ENCODE measurements at regions not wholly inside any gene's neighbourhood (a gene's known extent, or its start where the extent isn't known, plus 50 kb on each side); places are given as distances from the start of the nearest gene placed in this dataset.

GRCh38 chr1:234845836-234846235 is 235.9 kb upstream of the IRF2BP2 start:
- POLR2A ChIA-PET, result interaction anchor here (0.6 kb wide), 1 partner anchor 134 kb away, joined by 6 read pairs; no protein-coding TSS in a partner anchor
- no peak for DNase-seq (ENCODE audit: low read depth)
- no peak overlapping the region for H3K4me3 ChIP-seq (ENCODE audit: low read depth, low read length)
- H3K27me3 ChIP-seq (ENCODE audit: control insufficient read depth, insufficient read depth, low read length), result no peaks in the 10 kb centered on the region
- H3K36me3 ChIP-seq (ENCODE audit: control insufficient read depth, insufficient read depth, low read length), result no peaks in the 10 kb centered on the region
- TF ChIP-seq CTCF (IDR thresholded peaks at IDR 0.05; ENCODE audit: insufficient read depth, low read depth, low read length), result no peak
- CTCF ChIA-PET, result interaction anchor here (1.1 kb wide), 1 partner anchor 23 kb away, joined by 4 read pairs; no protein-coding TSS in a partner anchor

GRCh38 chr1:234845097-234845660 is 235.2 kb upstream of the IRF2BP2 start:
- ChIA-PET CTCF (interaction anchor here (0.7 to 1.1 kb wide), 3 partner anchors 13 to 100 kb away, joined by 3 to 5 read pairs (median 4); no protein-coding TSS in a partner anchor), POLR2A (no interaction called here)
- DNase-seq (ENCODE audit: low read depth), result no peak
- Histone ChIP-seq H3K27me3 (ENCODE audit: control insufficient read depth, insufficient read depth, low read length) (no peaks in the 10 kb centered on the region), H3K36me3 (ENCODE audit: control insufficient read depth, insufficient read depth, low read length) (no peaks in the 10 kb centered on the region), H3K4me3 (ENCODE audit: low read depth, low read length) (no peak overlapping the region)
- no peak for TF ChIP-seq CTCF (IDR thresholded peaks at IDR 0.05; ENCODE audit: insufficient read depth, low read depth, low read length)

- ChIA-PET POLR2A (no interaction called here), CTCF (interaction anchor here (0.7 kb wide), 2 partner anchors 14 to 99 kb away, joined by 3 to 5 read pairs; no protein-coding TSS in a partner anchor)
- Histone ChIP-seq H3K36me3 (ENCODE audit: control insufficient read depth, insufficient read depth, low read length) (no peaks in the 10 kb centered on the region), H3K27me3 (ENCODE audit: control insufficient read depth, insufficient read depth, low read length) (no peaks in the 10 kb centered on the region), H3K4me3 (ENCODE audit: low read depth, low read length) (no peak overlapping the region)
- no peak for TF ChIP-seq CTCF (IDR thresholded peaks at IDR 0.05; ENCODE audit: insufficient read depth, low read depth, low read length)
- no peak for DNase-seq (ENCODE audit: low read depth)
Observed at GRCh38 chr1:234844479-234845031, 234.6 kb upstream of the IRF2BP2 start.

- TF ChIP-seq CTCF (IDR thresholded peaks at IDR 0.05; ENCODE audit: insufficient read depth, low read depth, low read length), result no peak
- DNase-seq (ENCODE audit: low read depth), result no peak
- Histone ChIP-seq H3K36me3 (ENCODE audit: control insufficient read depth, insufficient read depth, low read length) (no peaks in the 10 kb centered on the region), H3K4me3 (ENCODE audit: low read depth, low read length) (no peak overlapping the region), H3K27me3 (ENCODE audit: control insufficient read depth, insufficient read depth, low read length) (no peaks in the 10 kb centered on the region)
- POLR2A ChIA-PET, result no interaction called here
- CTCF ChIA-PET, result no interaction called here
Observed at GRCh38 chr1:234843946-234844345, 234.0 kb upstream of the IRF2BP2 start.

GRCh38 chr1:234842726-234843641 is 233.0 kb upstream of the IRF2BP2 start:
- no peak for DNase-seq (ENCODE audit: low read depth)
- ChIA-PET CTCF (no interaction called here), POLR2A (no interaction called here)
- TF ChIP-seq CTCF (IDR thresholded peaks at IDR 0.05; ENCODE audit: insufficient read depth, low read depth, low read length), result no peak
- Histone ChIP-seq H3K36me3 (ENCODE audit: control insufficient read depth, insufficient read depth, low read length) (no peaks in the 10 kb centered on the region), H3K27me3 (ENCODE audit: control insufficient read depth, insufficient read depth, low read length) (no peaks in the 10 kb centered on the region), H3K4me3 (ENCODE audit: low read depth, low read length) (no peak overlapping the region)

Data from BJ (cell line).